Vagina (tissue), 2 donors: ENCODE measurements at regions not wholly inside any gene's neighbourhood (a gene's known extent, or its start where the extent isn't known, plus 50 kb on each side); places are given as distances from the start of the nearest gene placed in this dataset.

Source experiments
- POLR2A ChIP-seq, 2 donors: fragments of 450-650 bp; IDR thresholded peaks; one replicate each; pipeline ENCODE4 v1.6.1; 2017; ENCODE audit warnings: antibody characterized with exemption in 2 of 2, mild to moderate bottlenecking in 2 of 2, moderate library complexity in 2 of 2
- POLR2AphosphoS5 ChIP-seq, 2 donors: sonication (generic); formaldehyde crosslinking; IDR thresholded peaks; one replicate each; pipeline ENCODE4 v1.9.0; 2017; ENCODE audit warnings: antibody characterized with exemption in 2 of 2, mild to moderate bottlenecking in 2 of 2, low read depth in 1 of 2; ENCODE audit not compliant: insufficient read depth in 1 of 2
- TF ChIP-seq, protein P1 (sequence below), 3 experiments: fragments of 450-650 bp in 2 of 3; fragments of 200-600 bp in 1 of 3; sonication (generic) in 1 of 3; IDR thresholded peaks; one replicate each; pipeline ENCODE4 v1.5.1; 2017 to 2019; ENCODE audit warnings: antibody characterized with exemption in 3 of 3, mild to moderate bottlenecking in 2 of 3, moderate library complexity in 2 of 3

DNA sequence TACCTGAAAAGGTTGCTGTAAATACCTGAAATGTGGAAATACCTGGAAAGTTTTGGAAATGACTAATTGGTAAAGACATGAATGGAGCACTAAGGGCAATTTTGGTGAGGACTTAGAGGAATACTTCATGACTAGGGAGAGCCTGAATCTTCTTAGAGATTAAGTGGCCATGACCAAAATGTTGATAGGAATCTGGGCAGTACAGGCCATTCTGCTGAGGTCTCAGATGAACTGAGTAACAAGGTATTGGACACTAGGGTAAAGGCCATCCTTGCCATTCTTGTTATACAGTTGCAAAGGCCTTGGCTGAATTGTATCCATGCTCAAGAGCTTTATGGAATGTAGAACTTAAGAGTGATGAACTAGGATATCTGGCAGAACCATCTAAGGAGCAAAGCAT is 742.9 kb upstream of the RAB6C start:
- no peak for TF ChIP-seq POLR2AphosphoS5 (IDR thresholded peaks at IDR 0.05; ENCODE audit: insufficient read depth in 1 of 2, low read depth in 1 of 2)
- TF ChIP-seq, protein P1, sequence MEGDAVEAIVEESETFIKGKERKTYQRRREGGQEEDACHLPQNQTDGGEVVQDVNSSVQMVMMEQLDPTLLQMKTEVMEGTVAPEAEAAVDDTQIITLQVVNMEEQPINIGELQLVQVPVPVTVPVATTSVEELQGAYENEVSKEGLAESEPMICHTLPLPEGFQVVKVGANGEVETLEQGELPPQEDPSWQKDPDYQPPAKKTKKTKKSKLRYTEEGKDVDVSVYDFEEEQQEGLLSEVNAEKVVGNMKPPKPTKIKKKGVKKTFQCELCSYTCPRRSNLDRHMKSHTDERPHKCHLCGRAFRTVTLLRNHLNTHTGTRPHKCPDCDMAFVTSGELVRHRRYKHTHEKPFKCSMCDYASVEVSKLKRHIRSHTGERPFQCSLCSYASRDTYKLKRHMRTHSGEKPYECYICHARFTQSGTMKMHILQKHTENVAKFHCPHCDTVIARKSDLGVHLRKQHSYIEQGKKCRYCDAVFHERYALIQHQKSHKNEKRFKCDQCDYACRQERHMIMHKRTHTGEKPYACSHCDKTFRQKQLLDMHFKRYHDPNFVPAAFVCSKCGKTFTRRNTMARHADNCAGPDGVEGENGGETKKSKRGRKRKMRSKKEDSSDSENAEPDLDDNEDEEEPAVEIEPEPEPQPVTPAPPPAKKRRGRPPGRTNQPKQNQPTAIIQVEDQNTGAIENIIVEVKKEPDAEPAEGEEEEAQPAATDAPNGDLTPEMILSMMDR (IDR thresholded peaks at IDR 0.05): no peak
- no peak for TF ChIP-seq POLR2A (IDR thresholded peaks at IDR 0.05)
